Endothelial cell of umbilical vein (primary cell): ENCODE measurements at regions not wholly inside any gene's neighbourhood (a gene's known extent, or its start where the extent isn't known, plus 50 kb on each side); places are given as distances from the start of the nearest gene placed in this dataset.

Experiments used
- BruUV-seq: library from RNA; stranded (reverse); fragments of 400-500 nt; replicated peaks from 2 replicates; lab custom pipeline; 2021; lab: Mats Ljungman, UMichigan
- CTCF ChIA-PET: fragments of 300-600, 350-600 bp; sonication (Branson Sonifier 250); formaldehyde crosslinking; loops from one replicate; lab custom pipeline; 2021; ENCODE audit warnings: antibody characterized with exemption, inconsistent platforms; lab: Charles Lee
- POLR2A ChIA-PET: fragments of 300-600, 350-600 bp; sonication (Branson Sonifier 250); formaldehyde crosslinking; loops from one replicate; lab custom pipeline; 2021; ENCODE audit warnings: antibody characterized with exemption, inconsistent platforms; lab: Charles Lee
- DNase-seq: peaks from one replicate; pipeline ENCODE4 v3.0.0-alpha.2; 2011; ENCODE audit warnings: low read depth, low spot score
- FAIRE-seq: peaks from 2 replicates; lab custom pipeline; 2011; peaks lifted over from hg19 to GRCh38; lab: Jason Lieb, UNC
- H2AFZ ChIP-seq: 2 replicates; pipeline ENCODE4 v1.6.0; 2012; ENCODE audit warnings: low read depth, low read length, control low read depth, inconsistent platforms
- H3K27ac ChIP-seq: 2 replicates; pipeline ENCODE4 v1.5.1; 2011; ENCODE audit warnings: low read depth, mild to moderate bottlenecking, control low read depth, low read length, moderate library complexity; ENCODE audit not compliant: insufficient read depth
- H3K27me3 ChIP-seq, 2 experiments: 2 replicates each; pipeline versions ENCODE4 v1.6.0 to v1.6.1; 2011; ENCODE audit warnings: low read length in 2 of 2, mixed read lengths in 1 of 2; ENCODE audit not compliant: control insufficient read depth in 2 of 2, insufficient read depth in 2 of 2
- H3K36me3 ChIP-seq, 2 experiments: 2 replicates in 1 of 2; 3 replicates in 1 of 2; pipeline ENCODE4 v1.5.1; 2011; ENCODE audit warnings: low read length in 2 of 2, mild to moderate bottlenecking in 1 of 2, moderate library complexity in 1 of 2; ENCODE audit not compliant: control insufficient read depth in 2 of 2, insufficient read depth in 2 of 2; ENCODE audit errors: extremely low read depth in 1 of 2
- H3K4me1 ChIP-seq: 3 replicates; pipeline ENCODE4 v1.5.1; 2011; ENCODE audit warnings: mild to moderate bottlenecking, low read length; ENCODE audit not compliant: control insufficient read depth, insufficient read depth; ENCODE audit errors: extremely low read depth
- H3K4me2 ChIP-seq: 2 replicates; pipeline ENCODE4 v1.6.1; 2011; ENCODE audit warnings: low read length, control low read depth, mixed read lengths; ENCODE audit not compliant: insufficient read depth
- H3K4me3 ChIP-seq, 3 experiments: fragments of 200-600 bp in 1 of 3; sonication (generic), shearing (Covaris generic) in 1 of 3; replicated peaks in 1 of 3; 2 replicates each; pipeline ENCODE4 v1.5.1; 2011 to 2016; ENCODE audit warnings: control low read depth in 3 of 3, low read length in 3 of 3, mild to moderate bottlenecking in 2 of 3, inconsistent platforms in 1 of 3, low read depth in 1 of 3, moderate library complexity in 1 of 3; ENCODE audit not compliant: insufficient read depth in 1 of 3
- H3K79me2 ChIP-seq: 2 replicates; pipeline ENCODE4 v1.6.0; 2012; ENCODE audit warnings: low read length, inconsistent platforms; ENCODE audit not compliant: control insufficient read depth, insufficient read depth
- H3K9ac ChIP-seq: replicated peaks from 2 replicates; pipeline ENCODE3; 2011; ENCODE audit warnings: low read length, control low read depth; ENCODE audit not compliant: insufficient read depth; ENCODE audit errors: extremely low read depth
- H3K9me1 ChIP-seq: replicated peaks from 3 replicates; pipeline ENCODE4 v1.6.0; 2011; ENCODE audit warnings: mild to moderate bottlenecking, low read length; ENCODE audit not compliant: control insufficient read depth, insufficient read depth; ENCODE audit errors: extremely low read depth
- H3K9me3 ChIP-seq: replicated peaks from 2 replicates; pipeline ENCODE4 v1.5.1; 2012; ENCODE audit warnings: low read length, inconsistent platforms; ENCODE audit not compliant: control insufficient read depth, insufficient read depth
- H4K20me1 ChIP-seq: replicated peaks from 2 replicates; pipeline ENCODE3; 2011; ENCODE audit warnings: mild to moderate bottlenecking, low read length; ENCODE audit not compliant: control insufficient read depth, insufficient read depth; ENCODE audit errors: extremely low read depth
- EZH2 ChIP-seq: IDR thresholded peaks from 2 replicates; pipeline ENCODE4 v1.6.1; 2012; ENCODE audit warnings: borderline replicate concordance, low read depth, mild to moderate bottlenecking, moderate library complexity, low read length, inconsistent platforms; ENCODE audit not compliant: severe bottlenecking
- FOS ChIP-seq: IDR thresholded peaks from 2 replicates; pipeline ENCODE4 v1.6.1; 2011; ENCODE audit warnings: mild to moderate bottlenecking, low read length, moderate library complexity, borderline replicate concordance; ENCODE audit not compliant: insufficient read depth
- GATA2 ChIP-seq: IDR thresholded peaks from 2 replicates; pipeline ENCODE4 v1.7.0; 2011; ENCODE audit warnings: low read depth, mild to moderate bottlenecking, moderate library complexity, mixed read lengths, low read length; ENCODE audit not compliant: insufficient read length, insufficient read depth
- JUN ChIP-seq: IDR thresholded peaks from 2 replicates; pipeline ENCODE4 v1.6.1; 2011; ENCODE audit warnings: borderline replicate concordance, low read depth; ENCODE audit not compliant: insufficient read length, insufficient read depth
- MYC ChIP-seq: IDR thresholded peaks from one replicate; pipeline ENCODE4 v1.6.1; 2011; ENCODE audit warnings: mild to moderate bottlenecking, low read depth, low read length
- POLR2A ChIP-seq: IDR thresholded peaks from 2 replicates; pipeline ENCODE4 v1.6.1; 2012; ENCODE audit warnings: low read depth, mild to moderate bottlenecking, control low read depth, low read length
- dilution Hi-C: fragments of 300-500 bp; cut with MboI; formaldehyde crosslinking; loops from one replicate; pipeline ENCODE4 v1.15.0; 2019; ENCODE audit warnings: low sequenced_read_pairs; ENCODE audit not compliant: extremely low pct_ligation_motif_present
- intact Hi-C: fragments of 100-400 bp; cut with micrococcal nuclease; formaldehyde crosslinking; loops from one replicate; pipeline ENCODE4 v1.10.0; 2022
- TF ChIP-seq, protein P1 (sequence below), 2 donors: IDR thresholded peaks; 1 replicate in 1 of 2; 2 replicates in 1 of 2; pipeline ENCODE4 v1.5.1; 2011; ENCODE audit warnings: low read length in 2 of 2, mild to moderate bottlenecking in 2 of 2, moderate library complexity in 2 of 2, control low read depth in 1 of 2, inconsistent platforms in 1 of 2, low read depth in 1 of 2; ENCODE audit not compliant: insufficient read depth in 1 of 2; ENCODE audit errors: extremely low read depth in 1 of 2

DNA sequence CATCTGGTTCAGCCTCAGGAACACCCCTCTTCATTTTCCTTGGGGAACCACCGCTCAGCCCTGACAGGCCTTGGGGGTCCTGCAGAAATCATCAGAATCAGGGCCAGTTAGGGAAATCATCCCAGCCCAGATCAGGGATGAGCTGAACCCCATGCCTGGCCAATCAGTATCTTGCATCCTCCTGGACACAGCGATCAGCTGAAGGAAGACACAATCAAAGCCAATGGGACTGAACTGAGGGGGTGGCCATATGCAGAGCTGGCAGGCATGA is 395.4 kb downstream of the MATN1 start:
- no peaks in the 10 kb centered on the region for H3K27me3 ChIP-seq
- H3K4me2 ChIP-seq: no peak overlapping the region
- FAIRE-seq (no peak), DNase-seq (no peak)
- H3K36me3 ChIP-seq: no peaks in the 10 kb centered on the region
- no peak overlapping the region for H3K9ac ChIP-seq
- dilution Hi-C loops (no loop called here), intact Hi-C loops (no loop called here)
- BruUV-seq: no TSS peak
- ChIA-PET POLR2A (no interaction called here), CTCF (no interaction called here)
- H3K27ac ChIP-seq: no peak overlapping the region
- H3K9me1 ChIP-seq: no peaks in the 10 kb centered on the region
- no peaks in the 10 kb centered on the region for H3K4me1 ChIP-seq
- no peak overlapping the region for H2AFZ ChIP-seq
- no peak overlapping the region for H3K4me3 ChIP-seq
- no peak for TF ChIP-seq EZH2
- TF ChIP-seq JUN: no peak
- no peak for TF ChIP-seq GATA2
- TF ChIP-seq FOS: no peak
- no peak for TF ChIP-seq POLR2A
- TF ChIP-seq, protein P1, sequence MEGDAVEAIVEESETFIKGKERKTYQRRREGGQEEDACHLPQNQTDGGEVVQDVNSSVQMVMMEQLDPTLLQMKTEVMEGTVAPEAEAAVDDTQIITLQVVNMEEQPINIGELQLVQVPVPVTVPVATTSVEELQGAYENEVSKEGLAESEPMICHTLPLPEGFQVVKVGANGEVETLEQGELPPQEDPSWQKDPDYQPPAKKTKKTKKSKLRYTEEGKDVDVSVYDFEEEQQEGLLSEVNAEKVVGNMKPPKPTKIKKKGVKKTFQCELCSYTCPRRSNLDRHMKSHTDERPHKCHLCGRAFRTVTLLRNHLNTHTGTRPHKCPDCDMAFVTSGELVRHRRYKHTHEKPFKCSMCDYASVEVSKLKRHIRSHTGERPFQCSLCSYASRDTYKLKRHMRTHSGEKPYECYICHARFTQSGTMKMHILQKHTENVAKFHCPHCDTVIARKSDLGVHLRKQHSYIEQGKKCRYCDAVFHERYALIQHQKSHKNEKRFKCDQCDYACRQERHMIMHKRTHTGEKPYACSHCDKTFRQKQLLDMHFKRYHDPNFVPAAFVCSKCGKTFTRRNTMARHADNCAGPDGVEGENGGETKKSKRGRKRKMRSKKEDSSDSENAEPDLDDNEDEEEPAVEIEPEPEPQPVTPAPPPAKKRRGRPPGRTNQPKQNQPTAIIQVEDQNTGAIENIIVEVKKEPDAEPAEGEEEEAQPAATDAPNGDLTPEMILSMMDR (IDR thresholded peaks at IDR 0.05; ENCODE audit: extremely low read depth in 1 of 2, insufficient read depth in 1 of 2, low read depth in 1 of 2, low read length in 2 of 2): no peak
- no peak for TF ChIP-seq MYC
- H4K20me1 ChIP-seq: no peaks in the 10 kb centered on the region
- no peaks in the 10 kb centered on the region for H3K9me3 ChIP-seq
- H3K79me2 ChIP-seq: no peaks in the 10 kb centered on the region
